Tibial nerve (tissue), 4 donors: ENCODE measurements at regions not wholly inside any gene's neighbourhood (a gene's known extent, or its start where the extent isn't known, plus 50 kb on each side); places are given as distances from the start of the nearest gene placed in this dataset.

Experiments used
- DNase-seq, 2 donors: peaks; one replicate each; pipeline ENCODE4 v3.0.0-alpha.2; 2019; ENCODE audit warnings: low spot score in 2 of 2
- H3K27ac ChIP-seq, 4 donors: fragments of 200-600 bp; sonication (generic) in 3 of 4; one replicate each; pipeline ENCODE4 v1.5.1; 2017 to 2019; ENCODE audit warnings: mild to moderate bottlenecking in 1 of 4
- H3K27me3 ChIP-seq, 2 donors: fragments of 200-600 bp; sonication (generic) in 1 of 2; one replicate each; pipeline versions ENCODE4 v1.5.1 to v1.6.0; 2017 to 2019
- H3K36me3 ChIP-seq, 3 donors: fragments of 200-600 bp; sonication (generic); one replicate each; pipeline ENCODE4 v1.5.1; 2018 to 2019
- H3K4me1 ChIP-seq, 4 donors: fragments of 200-600 bp; sonication (generic) in 3 of 4; one replicate each; pipeline ENCODE4 v1.5.1; 2017 to 2019
- H3K4me3 ChIP-seq, 4 donors: fragments of 200-600 bp; sonication (generic) in 3 of 4; one replicate each; pipeline ENCODE4 v1.5.1; 2017 to 2019; ENCODE audit warnings: mild to moderate bottlenecking in 1 of 4, moderate library complexity in 1 of 4
- H3K9me3 ChIP-seq, 4 donors: fragments of 200-600 bp; sonication (generic) in 3 of 4; one replicate each; pipeline ENCODE4 v1.5.1; 2017 to 2019
- EP300 ChIP-seq, 2 donors: sonication (generic); formaldehyde crosslinking; IDR thresholded peaks; one replicate each; pipeline ENCODE4 v1.6.1; 2017; ENCODE audit warnings: antibody characterized with exemption in 2 of 2, mild to moderate bottlenecking in 1 of 2
- POLR2A ChIP-seq, 2 donors: fragments of 450-650 bp; IDR thresholded peaks; one replicate each; pipeline ENCODE4 v1.6.1; 2017; ENCODE audit warnings: antibody characterized with exemption in 2 of 2, mild to moderate bottlenecking in 2 of 2, moderate library complexity in 2 of 2
- WGBS, 2 donors: methylation state at CpG; one replicate each; pipeline ENCODE4 v1.1.5; 2018; 5-methylcytosine and 5-hydroxymethylcytosine counted together
- TF ChIP-seq, protein P1 (sequence below), 5 experiments: fragments of 200-600 bp in 3 of 5; fragments of 450-650 bp in 2 of 5; sonication (generic) in 3 of 5; IDR thresholded peaks; one replicate each; pipeline ENCODE4 v1.5.1; 2016 to 2019; ENCODE audit warnings: antibody characterized with exemption in 5 of 5, mild to moderate bottlenecking in 3 of 5, moderate library complexity in 2 of 5

GRCh38 chr4:152169683-152170082 is 366.2 kb downstream of the FBXW7 start:
- Histone ChIP-seq H3K27me3 (no peaks in the 10 kb centered on the region), H3K27ac (no peak overlapping the region), H3K4me3 (no peak overlapping the region), H3K4me1 (no peaks in the 10 kb centered on the region), H3K9me3 (no peaks in the 10 kb centered on the region), H3K36me3 (no peaks in the 10 kb centered on the region)
- TF ChIP-seq, protein P1, sequence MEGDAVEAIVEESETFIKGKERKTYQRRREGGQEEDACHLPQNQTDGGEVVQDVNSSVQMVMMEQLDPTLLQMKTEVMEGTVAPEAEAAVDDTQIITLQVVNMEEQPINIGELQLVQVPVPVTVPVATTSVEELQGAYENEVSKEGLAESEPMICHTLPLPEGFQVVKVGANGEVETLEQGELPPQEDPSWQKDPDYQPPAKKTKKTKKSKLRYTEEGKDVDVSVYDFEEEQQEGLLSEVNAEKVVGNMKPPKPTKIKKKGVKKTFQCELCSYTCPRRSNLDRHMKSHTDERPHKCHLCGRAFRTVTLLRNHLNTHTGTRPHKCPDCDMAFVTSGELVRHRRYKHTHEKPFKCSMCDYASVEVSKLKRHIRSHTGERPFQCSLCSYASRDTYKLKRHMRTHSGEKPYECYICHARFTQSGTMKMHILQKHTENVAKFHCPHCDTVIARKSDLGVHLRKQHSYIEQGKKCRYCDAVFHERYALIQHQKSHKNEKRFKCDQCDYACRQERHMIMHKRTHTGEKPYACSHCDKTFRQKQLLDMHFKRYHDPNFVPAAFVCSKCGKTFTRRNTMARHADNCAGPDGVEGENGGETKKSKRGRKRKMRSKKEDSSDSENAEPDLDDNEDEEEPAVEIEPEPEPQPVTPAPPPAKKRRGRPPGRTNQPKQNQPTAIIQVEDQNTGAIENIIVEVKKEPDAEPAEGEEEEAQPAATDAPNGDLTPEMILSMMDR (IDR thresholded peaks at IDR 0.05) = no peak
- TF ChIP-seq POLR2A (IDR thresholded peaks at IDR 0.05) (no peak), EP300 (IDR thresholded peaks at IDR 0.05) (no peak)
- no peak for DNase-seq
- WGBS, 2 donors = 35 to 41% methylated on average over 6 of the region's 6 CpGs

GRCh38 chr4:152168987-152169616 is 366.8 kb downstream of the FBXW7 start:
- Histone ChIP-seq H3K9me3 (no peaks in the 10 kb centered on the region), H3K4me3 (no peak overlapping the region), H3K27ac (no peak overlapping the region), H3K27me3 (no peaks in the 10 kb centered on the region), H3K4me1 (no peaks in the 10 kb centered on the region), H3K36me3 (no peaks in the 10 kb centered on the region)
- WGBS, 2 donors = 65 to 71% methylated on average over 5 of the region's 5 CpGs
- DNase-seq = no peak
- TF ChIP-seq, protein P1 (IDR thresholded peaks at IDR 0.05) = no peak
- TF ChIP-seq POLR2A (IDR thresholded peaks at IDR 0.05) = no peak
- TF ChIP-seq EP300 (IDR thresholded peaks at IDR 0.05) = no peak

DNA sequence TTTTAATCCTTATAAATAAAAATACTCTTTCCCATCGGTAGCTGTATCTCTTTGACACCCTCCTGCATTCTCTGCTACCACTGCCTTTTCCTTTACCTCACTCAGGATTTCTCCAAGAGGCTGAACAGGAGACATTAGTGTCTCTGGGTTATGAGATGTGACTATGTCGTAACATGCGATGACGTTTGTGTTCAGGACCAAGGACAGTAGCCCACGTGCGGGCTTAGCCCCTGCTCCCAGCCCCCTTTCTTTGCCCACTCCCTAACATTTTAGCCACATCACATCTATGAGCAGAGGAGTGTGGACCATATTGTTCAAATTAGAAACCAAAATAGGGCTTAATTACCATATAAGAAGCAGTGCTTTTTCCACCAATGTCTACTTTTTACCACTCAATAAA is 369.3 kb downstream of the FBXW7 start:
- Histone ChIP-seq H3K27me3 (no peaks in the 10 kb centered on the region), H3K4me1 (peaks cover 0 to 10% (median 0%) of the 10 kb centered on the region in 4 donors), H3K9me3 (no peaks in the 10 kb centered on the region), H3K4me3 (no peak overlapping the region), H3K27ac (no peak overlapping the region), H3K36me3 (no peaks in the 10 kb centered on the region)
- WGBS, 2 donors = 24 to 28% methylated on average over 6 of the region's 6 CpGs
- no peak for TF ChIP-seq POLR2A (IDR thresholded peaks at IDR 0.05)
- TF ChIP-seq, protein P1 (IDR thresholded peaks at IDR 0.05) = no peak
- no peak for TF ChIP-seq EP300 (IDR thresholded peaks at IDR 0.05)
- no peak for DNase-seq

DNA sequence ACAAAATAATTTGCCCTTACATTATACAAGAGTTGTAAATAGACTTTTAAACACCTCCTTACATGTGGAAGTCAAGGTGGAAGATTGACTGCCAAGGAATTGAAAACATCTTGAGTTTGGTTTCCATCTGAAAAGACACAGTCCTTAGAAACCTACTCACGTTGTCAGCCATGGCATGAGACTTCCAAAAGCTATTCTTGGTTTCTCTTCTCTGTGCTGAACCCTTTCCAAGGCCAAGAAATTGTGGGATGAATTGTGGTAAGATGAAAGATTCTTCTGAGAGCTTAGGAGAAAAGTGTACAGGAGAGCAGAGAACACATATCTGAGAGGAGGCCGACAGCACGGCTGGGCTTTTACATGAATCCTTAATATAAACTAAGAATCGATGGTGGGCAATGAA is 370.0 kb downstream of the FBXW7 start:
- Histone ChIP-seq H3K4me1 (peaks cover 0 to 15% (median 0%) of the 10 kb centered on the region in 4 donors), H3K27ac (no peak overlapping the region), H3K9me3 (no peaks in the 10 kb centered on the region), H3K27me3 (no peaks in the 10 kb centered on the region), H3K36me3 (no peaks in the 10 kb centered on the region), H3K4me3 (no peak overlapping the region)
- TF ChIP-seq EP300 (IDR thresholded peaks at IDR 0.05) (no peak), POLR2A (IDR thresholded peaks at IDR 0.05) (no peak)
- TF ChIP-seq, protein P1 (IDR thresholded peaks at IDR 0.05) = no peak
- DNase-seq = no peak
- 77 to 84% methylated on average over 4 of the region's 4 CpGs for WGBS, 2 donors

DNA sequence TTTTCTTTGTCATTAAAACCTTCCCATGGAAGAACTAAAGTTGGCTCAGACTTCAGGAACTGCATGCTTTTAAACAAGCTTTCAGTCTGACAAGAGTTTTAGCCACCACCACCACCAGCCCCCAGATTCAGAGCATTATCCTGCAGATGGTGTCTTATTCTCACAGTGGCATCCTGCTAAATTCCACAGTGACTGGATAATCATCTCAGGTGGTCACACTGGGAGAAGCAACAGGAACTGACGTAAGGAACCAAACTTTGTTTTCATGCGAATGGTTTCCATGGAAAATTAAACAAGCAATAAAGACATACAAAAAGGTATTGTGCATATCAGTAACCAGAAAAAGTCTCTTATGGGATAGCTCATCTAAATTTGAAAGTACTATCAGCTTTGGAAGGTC is 370.7 kb downstream of the FBXW7 start:
- Histone ChIP-seq H3K4me1 (peaks cover 0 to 15% (median 0%) of the 10 kb centered on the region in 4 donors), H3K27ac (no peak overlapping the region), H3K27me3 (no peaks in the 10 kb centered on the region), H3K4me3 (no peak overlapping the region), H3K36me3 (no peaks in the 10 kb centered on the region), H3K9me3 (no peaks in the 10 kb centered on the region)
- 17 to 32% methylated on average over 2 of the region's 2 CpGs for WGBS, 2 donors
- DNase-seq = no peak
- TF ChIP-seq EP300 (IDR thresholded peaks at IDR 0.05) (no peak), POLR2A (IDR thresholded peaks at IDR 0.05) (no peak)
- TF ChIP-seq, protein P1 (IDR thresholded peaks at IDR 0.05) = no peak
